Fibroblast of mammary gland (primary cell): ENCODE measurements at regions not wholly inside any gene's neighbourhood (a gene's known extent, or its start where the extent isn't known, plus 50 kb on each side); places are given as distances from the start of the nearest gene placed in this dataset.
A peak's percentile ranks its signal among the peaks of the same experiment; 100 is the strongest.

Experiments used
- DNase-seq: peaks from one replicate; pipeline ENCODE4 v3.0.0-alpha.2; 2010; ENCODE audit warnings: low read depth
- H3K4me3 ChIP-seq: 2 replicates; pipeline ENCODE4 v1.5.1; 2011; ENCODE audit warnings: low read depth, mild to moderate bottlenecking, low read length, moderate library complexity; ENCODE audit not compliant: control insufficient read depth
- TF ChIP-seq, protein P1 (sequence below): conservative IDR thresholded peaks from 2 replicates; pipeline ENCODE4 v1.5.1; 2011; ENCODE audit warnings: low read depth, low read length, inconsistent platforms; ENCODE audit not compliant: control insufficient read depth, insufficient read depth

DNA sequence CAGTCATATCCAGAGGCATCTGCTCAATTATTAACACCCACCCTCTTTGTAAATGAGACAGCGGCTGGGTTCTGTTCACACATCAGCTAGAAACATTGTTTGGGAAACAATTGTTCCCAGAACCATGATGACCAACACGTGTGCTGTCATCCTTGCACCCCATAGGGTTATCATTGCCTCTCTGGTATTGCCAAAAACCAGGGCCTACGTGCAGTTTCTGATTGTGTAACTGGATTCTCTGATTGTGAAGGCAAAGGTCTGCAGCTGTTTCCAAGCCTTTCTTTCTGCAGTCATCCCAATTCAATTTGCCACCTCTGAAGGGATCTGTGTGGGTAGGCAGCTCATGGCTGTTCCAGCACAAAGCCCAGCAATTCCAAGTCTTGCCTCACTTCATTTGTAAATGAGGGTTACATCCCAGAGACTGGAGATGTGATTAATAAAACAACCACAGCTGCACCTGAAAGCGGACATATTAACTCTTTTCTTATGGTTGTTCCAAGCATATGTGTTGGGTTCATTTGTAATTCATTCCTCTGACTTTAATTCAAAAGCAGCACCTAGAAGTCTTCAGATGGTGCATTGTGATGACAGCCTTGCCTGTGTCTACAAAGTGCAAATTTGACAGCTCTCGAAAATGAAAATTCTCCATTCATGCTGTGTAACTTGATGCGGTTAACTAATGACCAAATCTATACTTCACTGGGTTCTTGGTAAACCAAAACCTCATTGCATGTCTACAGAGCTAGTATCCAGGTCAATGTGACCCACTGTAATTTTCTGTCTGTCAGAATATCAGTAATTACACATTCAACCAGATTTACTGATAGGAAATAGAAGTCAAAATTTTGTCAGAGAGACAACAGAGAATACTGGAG is 66.6 kb downstream of the YIPF5 start:
- DNase-seq, result peak; percentile 40
- TF ChIP-seq, protein P1, sequence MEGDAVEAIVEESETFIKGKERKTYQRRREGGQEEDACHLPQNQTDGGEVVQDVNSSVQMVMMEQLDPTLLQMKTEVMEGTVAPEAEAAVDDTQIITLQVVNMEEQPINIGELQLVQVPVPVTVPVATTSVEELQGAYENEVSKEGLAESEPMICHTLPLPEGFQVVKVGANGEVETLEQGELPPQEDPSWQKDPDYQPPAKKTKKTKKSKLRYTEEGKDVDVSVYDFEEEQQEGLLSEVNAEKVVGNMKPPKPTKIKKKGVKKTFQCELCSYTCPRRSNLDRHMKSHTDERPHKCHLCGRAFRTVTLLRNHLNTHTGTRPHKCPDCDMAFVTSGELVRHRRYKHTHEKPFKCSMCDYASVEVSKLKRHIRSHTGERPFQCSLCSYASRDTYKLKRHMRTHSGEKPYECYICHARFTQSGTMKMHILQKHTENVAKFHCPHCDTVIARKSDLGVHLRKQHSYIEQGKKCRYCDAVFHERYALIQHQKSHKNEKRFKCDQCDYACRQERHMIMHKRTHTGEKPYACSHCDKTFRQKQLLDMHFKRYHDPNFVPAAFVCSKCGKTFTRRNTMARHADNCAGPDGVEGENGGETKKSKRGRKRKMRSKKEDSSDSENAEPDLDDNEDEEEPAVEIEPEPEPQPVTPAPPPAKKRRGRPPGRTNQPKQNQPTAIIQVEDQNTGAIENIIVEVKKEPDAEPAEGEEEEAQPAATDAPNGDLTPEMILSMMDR, result no peak
- no peak overlapping the region for H3K4me3 ChIP-seq

DNA sequence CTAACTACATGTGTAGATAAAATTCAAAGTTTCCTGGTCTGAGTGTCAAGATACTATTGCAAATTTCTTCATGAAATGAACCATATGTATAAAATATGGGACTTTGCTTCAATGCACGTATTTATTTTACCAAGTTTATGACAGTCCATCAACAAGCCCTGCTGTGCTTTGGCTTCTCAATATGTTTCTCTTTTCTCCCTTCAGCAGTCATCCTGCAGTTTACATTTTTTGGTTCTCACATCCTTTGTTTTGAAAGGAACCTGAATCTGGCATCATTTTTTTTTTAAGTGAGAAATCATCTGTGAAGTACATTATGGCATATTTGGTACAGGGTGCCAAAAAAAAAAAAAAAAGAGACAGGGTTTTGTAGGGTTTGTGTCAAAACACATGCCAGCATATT is 65.1 kb downstream of the YIPF5 start:
- H3K4me3 ChIP-seq, result no peak overlapping the region
- TF ChIP-seq, protein P1, result no peak
- DNase-seq, result no peak

DNA sequence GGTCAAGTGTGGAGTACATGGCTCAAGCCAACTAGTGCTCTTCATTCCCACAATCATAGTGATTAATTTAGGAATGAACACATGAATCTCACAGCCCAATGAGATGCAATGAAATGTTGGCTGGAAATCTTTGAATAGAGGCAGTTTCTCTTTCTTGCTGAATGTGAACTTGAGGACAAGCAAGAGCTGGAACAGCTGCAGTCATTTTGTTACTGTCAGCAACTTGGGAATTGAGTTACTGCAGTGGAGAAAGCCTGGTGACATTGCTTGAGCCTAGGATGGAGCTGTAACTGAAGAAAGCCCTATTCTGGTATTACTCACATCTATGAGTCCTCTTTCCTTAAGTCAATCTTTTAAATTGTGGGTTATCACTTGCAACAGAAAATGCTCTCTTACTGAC is 62.3 kb downstream of the YIPF5 start:
- no peak for DNase-seq
- TF ChIP-seq, protein P1, result no peak
- no peak overlapping the region for H3K4me3 ChIP-seq
